ENCODE measurements at regions not wholly inside any gene's neighbourhood (a gene's known extent, or its start where the extent isn't known, plus 50 kb on each side); places are given as distances from the start of the nearest gene placed in this dataset.
"Not testable (repeated sequence)": the region's sequence is repeated elsewhere in the genome, so short reads cannot be mapped to it uniquely, and the experiment has no call there.

GRCh38 chr3:4077950-4078349 is 225.2 kb upstream of the SETMAR start:
- no peak for DNase-seq

GRCh38 chr3:4078903-4079302 is 224.3 kb upstream of the SETMAR start:
- no peak for DNase-seq

GRCh38 chr3:4079339-4080195 is 223.6 kb upstream of the SETMAR start:
- no peak for DNase-seq

GRCh38 chr3:4083225-4084015 is 219.7 kb upstream of the SETMAR start:
- DNase-seq: no peak

- DNase-seq: no peak
Measured at GRCh38 chr3:4084271-4084670, 218.9 kb upstream of the SETMAR start.

GRCh38 chr3:4086662-4087061 is 216.5 kb upstream of the SETMAR start:
- not testable (repeated sequence) for DNase-seq

GRCh38 chr3:4091786-4092185 is 211.4 kb upstream of the SETMAR start:
- no peak for DNase-seq

- no peak for DNase-seq
Measured at GRCh38 chr3:4097801-4098200, 205.4 kb upstream of the SETMAR start.

- no peak for DNase-seq
Measured at GRCh38 chr3:4099607-4100006, 203.6 kb upstream of the SETMAR start.

GRCh38 chr3:4107430-4107829 is 195.7 kb upstream of the SETMAR start:
- DNase-seq: no peak

GRCh38 chr3:4113811-4114522 is 189.2 kb upstream of the SETMAR start:
- DNase-seq: no peak

- DNase-seq: no peak
Measured at GRCh38 chr3:4119119-4119518, 184.1 kb upstream of the SETMAR start.

- DNase-seq: no peak
Measured at GRCh38 chr3:4125576-4125975, 177.6 kb upstream of the SETMAR start.

- no peak for DNase-seq
Measured at GRCh38 chr3:4138150-4138785, 164.9 kb upstream of the SETMAR start.

GRCh38 chr3:4138786-4139431 is 164.3 kb upstream of the SETMAR start:
- DNase-seq: no peak

GRCh38 chr3:4139462-4140140 is 163.6 kb upstream of the SETMAR start:
- DNase-seq: no peak

- DNase-seq: no peak
Measured at GRCh38 chr3:4140921-4141320, 162.2 kb upstream of the SETMAR start.

- no peak for DNase-seq
Measured at GRCh38 chr3:4147556-4148118, 155.5 kb upstream of the SETMAR start.

GRCh38 chr3:4149296-4149695 is 153.9 kb upstream of the SETMAR start:
- DNase-seq: no peak

- DNase-seq: no peak
Measured at GRCh38 chr3:4150816-4151215, 152.4 kb upstream of the SETMAR start.

GRCh38 chr3:4151859-4152258 is 151.3 kb upstream of the SETMAR start:
- no peak for DNase-seq

GRCh38 chr3:4153771-4154170 is 149.4 kb upstream of the SETMAR start:
- DNase-seq: no peak
